Astrocyte (in vitro differentiated cells and primary cell): ENCODE measurements at regions not wholly inside any gene's neighbourhood (a gene's known extent, or its start where the extent isn't known, plus 50 kb on each side); places are given as distances from the start of the nearest gene placed in this dataset.

ENCODE experiments used
- DNase-seq: peaks from one replicate; pipeline ENCODE4 v3.0.0-alpha.2; 2010; ENCODE audit warnings: low read depth
- FAIRE-seq: peaks from 2 replicates; lab custom pipeline; 2011; peaks lifted over from hg19 to GRCh38; lab: Jason Lieb, UNC
- H2AFZ ChIP-seq: 2 replicates; pipeline ENCODE4 v1.6.0; 2012; ENCODE audit warnings: low read depth, low read length, inconsistent platforms
- H3K27ac ChIP-seq: 2 replicates; pipeline ENCODE4 v1.5.1; 2011; ENCODE audit warnings: low read depth, low read length, inconsistent platforms
- H3K27me3 ChIP-seq: 2 replicates; pipeline ENCODE4 v1.6.0; 2011; ENCODE audit warnings: low read length, inconsistent platforms; ENCODE audit not compliant: insufficient read depth
- H3K36me3 ChIP-seq: 2 replicates; pipeline ENCODE4 v1.5.1; 2011; ENCODE audit warnings: low read length, inconsistent platforms; ENCODE audit not compliant: insufficient read depth
- H3K4me1 ChIP-seq: 2 replicates; pipeline ENCODE4 v1.5.1; 2011; ENCODE audit warnings: low read length, inconsistent platforms; ENCODE audit not compliant: insufficient read depth
- H3K4me2 ChIP-seq: 2 replicates; pipeline ENCODE4 v1.6.0; 2012; ENCODE audit warnings: low read length, inconsistent platforms
- H3K4me3 ChIP-seq: 2 replicates; pipeline ENCODE4 v1.5.1; 2011; ENCODE audit warnings: low read depth, mild to moderate bottlenecking, low read length, inconsistent platforms; ENCODE audit not compliant: insufficient read depth
- H3K79me2 ChIP-seq: 2 replicates; pipeline ENCODE4 v1.6.0; 2012; ENCODE audit warnings: mild to moderate bottlenecking, low read length, inconsistent platforms; ENCODE audit not compliant: insufficient read depth
- H3K9ac ChIP-seq: 2 replicates; pipeline ENCODE4 v1.6.0; 2012; ENCODE audit warnings: mild to moderate bottlenecking, low read length, inconsistent platforms
- H3K9me3 ChIP-seq: 2 replicates; pipeline ENCODE4 v1.5.1; 2012; ENCODE audit warnings: low read depth, mild to moderate bottlenecking, low read length, inconsistent platforms; ENCODE audit not compliant: insufficient read depth
- H4K20me1 ChIP-seq: 2 replicates; pipeline ENCODE4 v1.6.0; 2012; ENCODE audit warnings: low read length, inconsistent platforms; ENCODE audit not compliant: insufficient read depth
- H3K27ac Mint-ChIP-seq: one replicate; pipeline ENCODE4 v1.8.0; 2021; ENCODE audit warnings: mild to moderate bottlenecking, mixed read lengths; ENCODE audit not compliant: unreplicated experiment
- H3K27me3 Mint-ChIP-seq: one replicate; pipeline ENCODE4 v1.8.0; 2021; ENCODE audit warnings: low read depth, mixed read lengths; ENCODE audit not compliant: unreplicated experiment
- H3K36me3 Mint-ChIP-seq: one replicate; pipeline ENCODE4 v1.8.0; 2021; ENCODE audit warnings: low read depth, mixed read lengths; ENCODE audit not compliant: unreplicated experiment
- H3K4me1 Mint-ChIP-seq: one replicate; pipeline ENCODE4 v1.8.0; 2021; ENCODE audit warnings: low read depth, mixed read lengths; ENCODE audit not compliant: unreplicated experiment
- H3K4me3 Mint-ChIP-seq: one replicate; pipeline ENCODE4 v1.8.0; 2021; ENCODE audit warnings: mild to moderate bottlenecking, moderate library complexity, mixed read lengths; ENCODE audit not compliant: unreplicated experiment
- H3K9me3 Mint-ChIP-seq: one replicate; pipeline ENCODE4 v1.8.0; 2021; ENCODE audit warnings: mild to moderate bottlenecking, mixed read lengths; ENCODE audit not compliant: unreplicated experiment
- CTCF ChIP-seq: IDR thresholded peaks from 2 replicates; pipeline ENCODE4 v1.5.1; 2011; ENCODE audit warnings: low read depth, mild to moderate bottlenecking, inconsistent platforms, low read length, moderate library complexity; ENCODE audit not compliant: insufficient read depth
- EZH2 ChIP-seq: IDR thresholded peaks from 2 replicates; pipeline ENCODE4 v1.6.1; 2012; ENCODE audit warnings: mild to moderate bottlenecking, low read length, inconsistent platforms; ENCODE audit not compliant: insufficient read depth

- Histone ChIP-seq H3K79me2 (no peaks in the 10 kb centered on the region), H2AFZ (no peak overlapping the region), H3K27ac (no peak overlapping the region), H3K9me3 (no peaks in the 10 kb centered on the region), H3K4me1 (no peaks in the 10 kb centered on the region), H3K4me3 (no peak overlapping the region), H3K4me2 (no peak overlapping the region), H3K27me3 (no peaks in the 10 kb centered on the region), H4K20me1 (no peaks in the 10 kb centered on the region), H3K36me3 (no peaks in the 10 kb centered on the region), H3K9ac (no peak overlapping the region)
- no peak for FAIRE-seq
- no peak for DNase-seq
- no peaks in the 10 kb centered on the region for H3K27me3 Mint-ChIP-seq
- TF ChIP-seq EZH2 (no peak), CTCF (no peak)
- no peak overlapping the region for H3K4me3 Mint-ChIP-seq
- H3K36me3 Mint-ChIP-seq = no peaks in the 10 kb centered on the region
- H3K27ac Mint-ChIP-seq = no peak overlapping the region
- H3K4me1 Mint-ChIP-seq = no peaks in the 10 kb centered on the region
- peaks cover 3% of the 10 kb centered on the region for H3K9me3 Mint-ChIP-seq
Measured at GRCh38 chr9:80134487-80134886, 562.7 kb downstream of the TLE4 start.

DNA sequence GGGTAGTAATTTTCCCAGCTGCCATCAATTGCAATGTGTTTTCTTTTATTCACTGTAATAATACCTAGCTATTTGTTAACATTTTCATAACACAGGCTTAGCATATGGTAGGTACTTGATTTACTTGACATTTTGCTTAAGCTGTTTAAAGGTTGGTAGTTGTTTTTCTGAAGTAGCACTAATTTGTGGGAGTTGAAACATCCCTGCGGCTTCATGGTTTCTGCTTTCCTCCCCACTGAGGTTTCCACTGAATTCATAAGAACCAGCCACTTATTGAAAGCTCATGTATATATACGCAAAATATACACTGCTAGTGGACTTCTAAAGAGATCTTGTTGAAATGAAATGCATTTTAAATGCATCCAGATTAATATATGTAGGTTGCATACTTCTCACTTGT lies 559.9 kb downstream of the TLE4 start:
- no peaks in the 10 kb centered on the region for H3K27me3 ChIP-seq
- H3K27me3 Mint-ChIP-seq = peaks cover 3% of the 10 kb centered on the region
- no peaks in the 10 kb centered on the region for H3K79me2 ChIP-seq
- no peaks in the 10 kb centered on the region for H3K36me3 Mint-ChIP-seq
- no peak overlapping the region for H3K27ac Mint-ChIP-seq
- H3K4me3 ChIP-seq = no peak overlapping the region
- H3K4me1 Mint-ChIP-seq = no peaks in the 10 kb centered on the region
- no peak overlapping the region for H2AFZ ChIP-seq
- no peaks in the 10 kb centered on the region for H3K9me3 ChIP-seq
- DNase-seq (no peak), FAIRE-seq (no peak)
- no peak overlapping the region for H3K27ac ChIP-seq
- no peaks in the 10 kb centered on the region for H4K20me1 ChIP-seq
- no peak overlapping the region for H3K4me3 Mint-ChIP-seq
- H3K36me3 ChIP-seq = no peaks in the 10 kb centered on the region
- H3K9me3 Mint-ChIP-seq = no peaks in the 10 kb centered on the region
- no peaks in the 10 kb centered on the region for H3K4me1 ChIP-seq
- no peak overlapping the region for H3K9ac ChIP-seq
- no peak overlapping the region for H3K4me2 ChIP-seq
- TF ChIP-seq CTCF (no peak), EZH2 (no peak)

GRCh38 chr9:80127920-80128319 lies 556.2 kb downstream of the TLE4 start:
- no peaks in the 10 kb centered on the region for H3K36me3 ChIP-seq
- H3K9me3 ChIP-seq = no peaks in the 10 kb centered on the region
- H3K4me3 ChIP-seq = no peak overlapping the region
- H3K4me1 ChIP-seq = no peaks in the 10 kb centered on the region
- no peaks in the 10 kb centered on the region for H3K79me2 ChIP-seq
- no peak overlapping the region for H3K27ac ChIP-seq
- Mint-ChIP-seq H3K36me3 (no peaks in the 10 kb centered on the region), H3K9me3 (no peaks in the 10 kb centered on the region), H3K27me3 (peaks cover 3% of the 10 kb centered on the region), H3K27ac (no peak overlapping the region), H3K4me1 (no peaks in the 10 kb centered on the region), H3K4me3 (no peak overlapping the region)
- DNase-seq (peak; percentile 49), FAIRE-seq (no peak)
- TF ChIP-seq CTCF (no peak), EZH2 (no peak)
- H3K9ac ChIP-seq = no peak overlapping the region
- no peaks in the 10 kb centered on the region for H4K20me1 ChIP-seq
- no peak overlapping the region for H3K4me2 ChIP-seq
- peak overlapping the region; percentile 15 for H2AFZ ChIP-seq
- H3K27me3 ChIP-seq = no peaks in the 10 kb centered on the region
